ENCODE measurements at regions not wholly inside any gene's neighbourhood (a gene's known extent, or its start where the extent isn't known, plus 50 kb on each side); places are given as distances from the start of the nearest gene placed in this dataset.

DNA sequence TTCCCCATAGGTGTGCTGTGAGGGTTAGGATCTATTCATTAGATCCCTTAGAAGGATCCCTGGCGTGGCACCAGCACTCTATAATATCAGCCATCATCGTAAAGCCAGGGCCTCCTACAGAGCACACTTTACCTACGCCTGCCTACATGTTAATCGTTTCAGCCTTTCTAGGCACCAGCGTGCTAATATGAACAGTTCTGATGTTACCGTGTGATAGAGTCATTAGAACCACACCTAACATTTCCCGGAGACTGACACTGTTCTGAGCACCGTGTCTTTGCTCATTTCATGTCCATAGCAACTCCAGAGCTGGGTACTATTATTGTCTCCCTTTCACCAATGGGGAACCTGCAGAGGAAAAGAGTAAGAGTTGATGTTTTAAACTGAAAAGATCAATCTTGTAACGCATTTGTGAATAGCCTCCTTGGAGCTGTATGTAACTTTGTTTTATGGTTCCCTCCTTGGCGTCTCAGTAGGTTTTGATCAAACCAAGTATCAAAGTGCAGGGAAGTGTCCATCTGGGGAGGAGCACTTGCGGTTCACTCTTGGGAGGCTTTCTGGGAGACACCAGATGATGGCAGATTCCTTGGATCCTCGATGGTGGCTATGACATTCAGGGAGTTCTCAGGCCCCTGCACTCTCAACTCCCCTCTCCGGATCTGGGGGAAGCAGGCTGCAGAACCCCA lies 73.8 kb upstream of the KCNG1 start:
- DNase-seq (ENCODE audit: low read depth) = no peak

GRCh38 chr20:51095633-51096521 lies 73.0 kb upstream of the KCNG1 start:
- no peak for DNase-seq (ENCODE audit: low read depth)

DNA sequence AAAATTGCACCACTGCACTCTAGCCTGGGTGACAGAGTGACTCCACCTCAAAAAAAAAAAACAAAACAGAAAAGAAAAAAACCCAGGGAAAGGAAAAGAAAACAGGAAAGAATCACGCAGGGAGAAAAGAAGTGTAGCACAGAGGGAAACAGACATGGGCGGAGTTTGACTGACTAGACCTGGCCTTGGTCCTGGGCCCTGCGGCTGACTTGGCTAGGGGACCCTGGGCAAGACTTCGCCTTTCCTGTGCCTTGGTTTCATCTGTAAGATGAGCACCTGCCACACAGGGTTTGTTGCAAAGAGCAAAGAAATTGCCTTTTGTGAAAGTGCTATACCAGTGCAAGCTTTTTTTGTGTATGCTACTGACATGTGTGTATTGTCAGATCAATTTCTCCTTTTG lies 71.3 kb upstream of the KCNG1 start:
- DNase-seq (ENCODE audit: low read depth) = no peak

- DNase-seq (ENCODE audit: low read depth) = no peak
Observed at GRCh38 chr20:51093240-51093763, 70.4 kb upstream of the KCNG1 start.

DNA sequence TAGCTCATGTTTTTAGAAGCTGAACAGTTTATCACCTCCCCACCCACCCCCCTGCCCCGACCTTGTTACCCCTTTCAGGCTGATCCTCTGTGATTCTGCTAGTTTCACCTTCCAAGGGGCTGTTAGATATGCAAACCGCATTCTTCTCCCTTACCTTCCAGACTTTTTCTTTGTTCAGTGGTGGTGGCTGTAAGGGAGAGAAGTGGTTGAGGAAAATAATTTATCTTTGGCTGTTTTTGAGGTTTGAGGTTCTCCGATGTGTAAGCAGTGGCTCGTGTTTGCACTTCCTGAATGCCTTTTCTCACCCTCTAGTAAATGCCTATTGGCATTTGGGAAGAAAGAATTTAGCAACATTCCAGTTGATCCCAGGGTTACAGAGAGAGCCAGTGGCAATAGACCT lies 69.4 kb upstream of the KCNG1 start:
- DNase-seq (ENCODE audit: low read depth) = no peak

- DNase-seq (ENCODE audit: low read depth) = no peak
Observed at GRCh38 chr20:51091406-51092195, 68.7 kb upstream of the KCNG1 start.

DNA sequence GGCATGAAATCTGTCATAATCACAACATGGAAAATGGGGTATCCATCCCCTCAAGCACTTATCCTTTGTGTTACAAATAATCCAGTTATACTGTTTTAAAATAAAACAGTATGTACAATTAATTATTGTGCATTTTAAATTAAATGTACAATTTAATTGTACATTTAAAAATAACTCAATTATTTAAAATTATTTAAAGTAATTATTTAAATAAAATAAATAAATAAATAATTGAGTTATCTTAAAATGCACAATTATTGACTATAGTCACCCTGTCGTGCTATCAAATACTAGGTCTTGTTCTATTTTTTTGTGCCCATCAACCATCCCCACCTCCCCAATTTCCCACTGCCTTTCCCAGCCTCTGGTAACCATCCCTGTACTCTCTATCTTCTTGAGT lies 66.9 kb upstream of the KCNG1 start:
- no peak for DNase-seq (ENCODE audit: low read depth)

GRCh38 chr20:51089272-51089781 lies 66.4 kb upstream of the KCNG1 start:
- no peak for DNase-seq (ENCODE audit: low read depth)

GRCh38 chr20:51087266-51087665 lies 64.4 kb upstream of the KCNG1 start:
- no peak for DNase-seq (ENCODE audit: low read depth)

- no peak for DNase-seq (ENCODE audit: low read depth)
Observed at GRCh38 chr20:51085769-51086168, 62.9 kb upstream of the KCNG1 start.

- DNase-seq (ENCODE audit: low read depth) = no peak
Observed at GRCh38 chr20:51084593-51085377, 61.9 kb upstream of the KCNG1 start.

- no peak for DNase-seq (ENCODE audit: low read depth)
Observed at GRCh38 chr20:51083447-51083846, 60.5 kb upstream of the KCNG1 start.

GRCh38 chr20:51082988-51083387 lies 60.1 kb upstream of the KCNG1 start:
- no peak for DNase-seq (ENCODE audit: low read depth)

DNA sequence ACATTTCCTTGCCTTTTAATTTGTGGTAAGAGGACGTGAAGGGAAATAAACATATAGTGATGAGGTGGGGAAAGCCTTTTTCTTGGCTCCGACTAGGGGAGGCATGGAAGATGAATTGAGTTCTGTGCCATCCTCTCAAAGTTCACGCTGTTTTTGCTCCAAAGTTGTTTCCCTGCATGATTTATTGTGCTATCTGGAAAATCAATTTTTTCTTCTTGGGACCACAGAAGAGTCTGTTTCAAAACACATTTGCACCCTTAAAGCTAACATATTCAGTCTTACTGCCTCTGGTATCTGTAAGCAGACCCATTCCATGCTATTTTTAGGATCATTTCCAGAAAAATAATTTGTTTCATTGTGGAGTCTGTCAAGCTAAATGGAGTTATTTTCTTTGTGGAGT lies 57.6 kb upstream of the KCNG1 start:
- no peak for DNase-seq (ENCODE audit: low read depth)

DNA sequence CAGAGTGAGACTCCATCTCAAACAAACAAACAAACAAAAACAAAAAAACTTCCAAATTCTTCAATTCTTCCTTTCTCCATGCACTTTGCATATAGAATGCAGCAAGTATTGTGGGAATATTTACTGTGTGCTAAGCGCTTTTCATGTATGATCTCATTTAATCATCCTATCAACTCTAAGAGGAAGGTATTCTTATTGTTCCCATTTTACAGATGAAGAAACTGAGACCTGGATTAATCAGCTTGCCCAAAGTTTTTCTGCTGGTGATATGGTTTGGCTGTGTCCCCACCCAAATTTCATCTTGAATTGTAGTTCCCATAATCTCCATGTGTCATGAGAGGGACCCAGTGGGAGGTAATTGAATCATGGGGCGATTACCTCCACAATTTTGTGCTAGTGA lies 56.6 kb upstream of the KCNG1 start:
- DNase-seq (ENCODE audit: low read depth) = no peak

GRCh38 chr20:51077686-51078060 lies 54.8 kb upstream of the KCNG1 start:
- no peak for DNase-seq (ENCODE audit: low read depth)

DNA sequence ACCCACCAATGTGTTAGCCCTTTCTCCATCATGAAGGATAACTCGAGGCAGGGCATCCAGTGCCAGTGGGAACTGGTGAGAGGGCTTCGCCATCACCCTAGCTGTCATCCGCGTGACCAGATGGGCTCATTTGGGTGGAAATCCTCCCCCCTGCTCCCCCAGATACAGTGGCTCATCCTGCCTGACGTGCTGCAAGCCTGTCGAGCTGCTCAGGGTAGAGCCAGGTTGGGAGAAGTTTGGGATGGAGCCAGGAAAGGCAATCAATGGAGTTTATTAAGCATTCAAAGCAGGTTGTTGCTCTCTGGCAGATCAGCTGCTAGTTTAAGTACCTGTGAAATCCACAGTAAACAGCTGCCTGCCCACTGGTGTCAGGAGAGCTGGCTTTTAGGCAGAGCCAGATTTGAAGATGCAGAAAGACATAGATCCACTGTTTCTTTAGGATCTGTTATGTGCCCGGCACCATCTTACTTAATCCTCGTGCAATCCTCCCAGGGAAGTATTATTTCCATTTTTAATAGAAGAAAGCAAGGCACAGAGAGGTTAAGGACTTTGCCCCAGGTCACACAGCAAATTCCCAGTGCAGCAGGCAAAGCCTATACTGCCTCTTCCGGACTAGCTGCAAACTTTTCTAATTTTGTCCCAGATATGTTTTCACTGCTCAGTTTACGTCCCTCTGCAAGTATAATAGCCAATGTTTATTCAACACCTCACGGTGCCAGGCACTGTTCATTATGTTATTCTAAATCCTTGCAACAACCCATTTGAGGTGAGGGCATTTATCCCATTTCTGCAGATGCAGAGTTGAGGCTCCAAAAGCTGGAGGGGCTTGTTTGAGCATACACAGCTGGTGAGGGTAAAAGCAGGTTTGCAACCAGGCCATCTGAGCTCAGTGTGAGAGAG lies 54.1 kb upstream of the KCNG1 start:
- DNase-seq (ENCODE audit: low read depth) = no peak

DNA sequence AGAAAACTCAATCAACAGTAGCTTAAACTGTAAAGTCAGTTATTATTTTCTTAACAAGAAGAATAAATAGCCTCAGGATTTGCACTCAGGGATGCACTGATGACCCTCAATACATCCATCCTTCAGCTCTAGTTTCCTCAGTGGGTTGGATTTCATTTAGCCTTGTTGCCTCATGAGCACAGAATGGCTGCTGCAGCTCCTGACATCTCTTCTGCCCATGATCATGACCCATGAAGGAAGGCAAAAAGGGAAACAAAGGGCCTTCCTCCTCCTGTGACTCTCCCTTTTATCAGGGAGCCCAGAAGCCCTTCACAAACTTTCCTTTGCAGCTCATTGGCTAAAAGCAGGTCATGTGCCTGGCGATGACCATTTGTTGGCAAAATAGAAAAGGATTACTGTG lies 51.2 kb upstream of the KCNG1 start:
- no peak for DNase-seq (ENCODE audit: low read depth)
